GM20000 (cell line): ENCODE measurements at regions not wholly inside any gene's neighbourhood (a gene's known extent, or its start where the extent isn't known, plus 50 kb on each side); places are given as distances from the start of the nearest gene placed in this dataset.

ENCODE experiments used
- DNase-seq: peaks from one replicate; pipeline ENCODE4 v3.0.0; 2012; ENCODE audit warnings: low spot score
- CTCF ChIP-seq: IDR thresholded peaks from 2 replicates; pipeline ENCODE4 v1.5.1; 2012; ENCODE audit warnings: mild to moderate bottlenecking, control low read depth; ENCODE audit errors: extremely low read depth, missing control alignments

- DNase-seq = no peak
Measured at GRCh38 chr21:29481081-29481480, 182.4 kb downstream of the BACH1 start.

DNA sequence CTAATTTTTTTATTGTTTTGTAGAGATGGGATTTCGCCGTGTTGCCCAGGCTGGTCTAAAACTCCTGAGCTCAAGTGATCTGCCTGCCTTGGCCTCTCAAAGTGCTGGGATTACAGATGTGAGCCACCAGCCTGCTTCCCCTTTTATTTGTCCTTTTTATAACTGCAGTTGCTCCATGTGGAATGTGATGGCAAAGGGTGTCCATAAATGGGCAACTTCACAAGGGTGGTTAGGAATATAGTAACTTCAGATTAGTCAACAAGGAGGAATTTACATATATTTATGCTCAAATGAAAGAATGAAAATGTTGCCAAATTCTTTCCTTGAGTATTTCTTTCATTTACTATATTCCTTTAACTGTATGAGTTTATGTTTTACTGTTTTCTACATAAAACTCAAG lies 182.9 kb downstream of the BACH1 start:
- TF ChIP-seq CTCF = no peak
- no peak for DNase-seq

More at GRCh38 chr21:29481081-29481480, 182.4 kb downstream of the BACH1 start:
- no peak for TF ChIP-seq CTCF

DNA sequence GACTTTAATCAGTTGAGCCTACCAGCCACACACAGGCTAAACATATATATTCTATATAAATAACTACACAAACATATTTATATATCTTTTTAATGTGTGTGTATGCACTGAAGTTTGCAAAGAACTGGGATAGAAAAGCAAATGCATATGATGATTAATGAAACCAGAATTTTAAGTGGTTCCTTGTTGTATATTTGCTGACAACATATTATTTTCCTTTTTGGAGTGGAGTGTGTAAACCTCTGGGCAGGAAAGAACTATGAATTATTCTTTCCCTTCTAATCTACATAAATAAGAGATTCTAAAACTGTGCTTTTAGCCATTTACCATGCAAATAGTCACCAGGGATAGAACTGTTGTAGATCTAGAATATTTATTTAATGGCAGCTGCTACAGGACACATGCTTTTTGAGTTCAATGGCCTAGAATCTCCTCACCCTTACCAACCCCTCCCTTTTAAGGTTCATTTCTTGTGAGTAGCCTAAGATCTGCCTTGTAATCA lies 187.6 kb downstream of the BACH1 start:
- no peak for TF ChIP-seq CTCF
- DNase-seq = no peak
